ENCODE measurements at regions not wholly inside any gene's neighbourhood (a gene's known extent, or its start where the extent isn't known, plus 50 kb on each side); places are given as distances from the start of the nearest gene placed in this dataset.

DNA sequence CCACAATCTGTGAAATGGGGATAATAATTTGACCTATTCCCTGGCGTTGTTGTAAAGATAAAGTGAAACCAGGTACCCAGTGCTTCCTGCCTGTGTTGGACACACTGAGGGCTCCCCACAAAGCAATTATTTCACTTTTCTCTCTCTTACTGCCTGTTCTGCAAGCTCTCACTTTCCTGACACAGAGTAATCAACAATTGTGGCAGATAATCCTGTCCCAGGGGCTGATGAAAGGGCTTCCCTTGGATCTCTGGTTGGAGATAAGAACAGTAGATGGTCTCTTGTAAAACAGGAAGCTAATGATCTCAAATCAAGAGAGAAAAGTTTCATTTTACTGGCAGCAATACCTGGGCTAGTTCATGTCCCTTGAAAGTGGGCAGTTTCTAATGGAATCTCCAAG is 190.4 kb upstream of the EPHA4 start:
- no peaks in the 10 kb centered on the region for H3K9me3 ChIP-seq (ENCODE audit: control insufficient read depth, low read depth, low read length)
- FAIRE-seq (no peak), DNase-seq (ENCODE audit: low read depth, low spot score) (no peak)
- no peaks in the 10 kb centered on the region for H3K9me1 ChIP-seq (ENCODE audit: control insufficient read depth, extremely low read depth, insufficient read depth, low read length)
- no peaks in the 10 kb centered on the region for H3K36me3 ChIP-seq (ENCODE audit: control insufficient read depth in 2 of 2, extremely low read depth in 1 of 2, insufficient read depth in 2 of 2, low read length in 2 of 2)
- peaks cover 5% of the 10 kb centered on the region for H3K4me1 ChIP-seq (ENCODE audit: control insufficient read depth, extremely low read depth, insufficient read depth, low read length)
- H3K4me2 ChIP-seq (ENCODE audit: control insufficient read depth, extremely low read depth, insufficient read depth, low read depth, low read length): no peak overlapping the region
- H2AFZ ChIP-seq (ENCODE audit: control insufficient read depth, low read length): no peak overlapping the region
- H4K20me1 ChIP-seq (ENCODE audit: control insufficient read depth, extremely low read depth, insufficient read depth, low read length): no peaks in the 10 kb centered on the region
- dilution Hi-C loops (cut with MboI; ENCODE audit: extremely low pct_ligation_motif_present, low sequenced_read_pairs): no loop called here
- H3K27me3 ChIP-seq (ENCODE audit: control insufficient read depth, extremely low read depth, insufficient read depth, low read length): no peaks in the 10 kb centered on the region
- TF ChIP-seq, protein P1, sequence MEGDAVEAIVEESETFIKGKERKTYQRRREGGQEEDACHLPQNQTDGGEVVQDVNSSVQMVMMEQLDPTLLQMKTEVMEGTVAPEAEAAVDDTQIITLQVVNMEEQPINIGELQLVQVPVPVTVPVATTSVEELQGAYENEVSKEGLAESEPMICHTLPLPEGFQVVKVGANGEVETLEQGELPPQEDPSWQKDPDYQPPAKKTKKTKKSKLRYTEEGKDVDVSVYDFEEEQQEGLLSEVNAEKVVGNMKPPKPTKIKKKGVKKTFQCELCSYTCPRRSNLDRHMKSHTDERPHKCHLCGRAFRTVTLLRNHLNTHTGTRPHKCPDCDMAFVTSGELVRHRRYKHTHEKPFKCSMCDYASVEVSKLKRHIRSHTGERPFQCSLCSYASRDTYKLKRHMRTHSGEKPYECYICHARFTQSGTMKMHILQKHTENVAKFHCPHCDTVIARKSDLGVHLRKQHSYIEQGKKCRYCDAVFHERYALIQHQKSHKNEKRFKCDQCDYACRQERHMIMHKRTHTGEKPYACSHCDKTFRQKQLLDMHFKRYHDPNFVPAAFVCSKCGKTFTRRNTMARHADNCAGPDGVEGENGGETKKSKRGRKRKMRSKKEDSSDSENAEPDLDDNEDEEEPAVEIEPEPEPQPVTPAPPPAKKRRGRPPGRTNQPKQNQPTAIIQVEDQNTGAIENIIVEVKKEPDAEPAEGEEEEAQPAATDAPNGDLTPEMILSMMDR (optimal IDR thresholded peaks at IDR 0.05 in 1 of 3, IDR thresholded peaks at IDR 0.05 in 1 of 3, conservative IDR thresholded peaks at IDR 0.05 in 1 of 3; ENCODE audit: extremely low read depth in 1 of 3, insufficient read depth in 2 of 3, low read length in 3 of 3): no peak
- TF ChIP-seq EZH2 (IDR thresholded peaks at IDR 0.05; ENCODE audit: low read length): no peak
- H3K4me3 ChIP-seq (ENCODE audit: control insufficient read depth in 2 of 3, extremely low read depth in 1 of 3, insufficient read depth in 2 of 3, low read depth in 1 of 3, low read length in 3 of 3): no peak overlapping the region
- H3K9ac ChIP-seq (ENCODE audit: control insufficient read depth, extremely low read depth, insufficient read depth, low read length): no peak overlapping the region
- no peaks in the 10 kb centered on the region for H3K79me2 ChIP-seq (ENCODE audit: control insufficient read depth, insufficient read depth, low read length)
- no peak overlapping the region for H3K27ac ChIP-seq (ENCODE audit: control insufficient read depth, insufficient read depth, low read length)

DNA sequence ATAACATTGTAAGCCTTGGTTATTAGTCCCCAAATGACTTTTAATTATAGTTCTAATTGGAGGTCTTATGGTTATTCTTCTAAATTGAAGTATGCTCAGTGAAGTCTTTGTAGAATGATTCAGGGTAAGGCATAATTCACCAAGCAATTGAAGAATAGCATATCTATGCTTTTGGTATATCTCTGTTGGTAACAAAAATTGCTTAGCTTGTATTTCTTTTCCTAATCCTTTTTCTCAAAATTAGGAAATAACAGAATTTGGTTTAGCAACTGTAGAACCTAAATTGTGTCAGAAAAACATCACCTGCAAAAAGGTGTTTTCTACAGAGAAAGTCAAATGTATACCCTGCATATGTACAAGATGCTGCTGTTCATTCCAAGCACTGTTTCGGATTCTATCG is 189.2 kb upstream of the EPHA4 start:
- no peaks in the 10 kb centered on the region for H3K9me1 ChIP-seq (ENCODE audit: control insufficient read depth, extremely low read depth, insufficient read depth, low read length)
- no peaks in the 10 kb centered on the region for H4K20me1 ChIP-seq (ENCODE audit: control insufficient read depth, extremely low read depth, insufficient read depth, low read length)
- H3K4me2 ChIP-seq (ENCODE audit: control insufficient read depth, extremely low read depth, insufficient read depth, low read depth, low read length): no peak overlapping the region
- TF ChIP-seq, protein P1 (optimal IDR thresholded peaks at IDR 0.05 in 1 of 3, IDR thresholded peaks at IDR 0.05 in 1 of 3, conservative IDR thresholded peaks at IDR 0.05 in 1 of 3; ENCODE audit: extremely low read depth in 1 of 3, insufficient read depth in 2 of 3, low read length in 3 of 3): no peak
- no peak for DNase-seq (ENCODE audit: low read depth, low spot score)
- no peak overlapping the region for H3K27ac ChIP-seq (ENCODE audit: control insufficient read depth, insufficient read depth, low read length)
- no peaks in the 10 kb centered on the region for H3K79me2 ChIP-seq (ENCODE audit: control insufficient read depth, insufficient read depth, low read length)
- H3K36me3 ChIP-seq (ENCODE audit: control insufficient read depth in 2 of 2, extremely low read depth in 1 of 2, insufficient read depth in 2 of 2, low read length in 2 of 2): no peaks in the 10 kb centered on the region
- dilution Hi-C loops (cut with MboI; ENCODE audit: extremely low pct_ligation_motif_present, low sequenced_read_pairs): no loop called here
- no peak overlapping the region for H3K9ac ChIP-seq (ENCODE audit: control insufficient read depth, extremely low read depth, insufficient read depth, low read length)
- H3K9me3 ChIP-seq (ENCODE audit: control insufficient read depth, low read depth, low read length): no peaks in the 10 kb centered on the region
- H2AFZ ChIP-seq (ENCODE audit: control insufficient read depth, low read length): no peak overlapping the region
- H3K4me1 ChIP-seq (ENCODE audit: control insufficient read depth, extremely low read depth, insufficient read depth, low read length): no peaks in the 10 kb centered on the region
- H3K4me3 ChIP-seq (ENCODE audit: control insufficient read depth in 2 of 3, extremely low read depth in 1 of 3, insufficient read depth in 2 of 3, low read depth in 1 of 3, low read length in 3 of 3): no peak overlapping the region
- H3K27me3 ChIP-seq (ENCODE audit: control insufficient read depth, extremely low read depth, insufficient read depth, low read length): no peaks in the 10 kb centered on the region
- FAIRE-seq: no peak

Measured in keratinocyte (primary cell).